Panc1 (cell line): ENCODE measurements at regions not wholly inside any gene's neighbourhood (a gene's known extent, or its start where the extent isn't known, plus 50 kb on each side); places are given as distances from the start of the nearest gene placed in this dataset.

ENCODE experiments used
- CTCF ChIP-seq: fragments of 450-650 bp; IDR thresholded peaks from 2 replicates; pipeline ENCODE4 v1.5.1; 2017; ENCODE audit warnings: mild to moderate bottlenecking
- POLR2AphosphoS5 ChIP-seq: IDR thresholded peaks from 2 replicates; pipeline ENCODE4 v1.6.1; 2012; ENCODE audit warnings: mild to moderate bottlenecking, low read depth, low read length, moderate library complexity
- REST ChIP-seq, 2 experiments: IDR thresholded peaks; 2 replicates each; pipeline ENCODE4 v1.6.1; 2011 to 2012; ENCODE audit warnings: low read depth in 2 of 2, control low read depth in 1 of 2, low read length in 1 of 2, mild to moderate bottlenecking in 1 of 2, moderate library complexity in 1 of 2; ENCODE audit not compliant: insufficient read depth in 1 of 2
- SIN3A ChIP-seq: IDR thresholded peaks from 2 replicates; pipeline ENCODE4 v1.6.1; 2012; ENCODE audit warnings: low read depth, mild to moderate bottlenecking, low read length, moderate library complexity, borderline replicate concordance; ENCODE audit not compliant: insufficient read depth
- TCF7L2 ChIP-seq: IDR thresholded peaks from 2 replicates; pipeline ENCODE4 v1.6.1; 2011; ENCODE audit warnings: mild to moderate bottlenecking, low read depth, low read length, inconsistent platforms

DNA sequence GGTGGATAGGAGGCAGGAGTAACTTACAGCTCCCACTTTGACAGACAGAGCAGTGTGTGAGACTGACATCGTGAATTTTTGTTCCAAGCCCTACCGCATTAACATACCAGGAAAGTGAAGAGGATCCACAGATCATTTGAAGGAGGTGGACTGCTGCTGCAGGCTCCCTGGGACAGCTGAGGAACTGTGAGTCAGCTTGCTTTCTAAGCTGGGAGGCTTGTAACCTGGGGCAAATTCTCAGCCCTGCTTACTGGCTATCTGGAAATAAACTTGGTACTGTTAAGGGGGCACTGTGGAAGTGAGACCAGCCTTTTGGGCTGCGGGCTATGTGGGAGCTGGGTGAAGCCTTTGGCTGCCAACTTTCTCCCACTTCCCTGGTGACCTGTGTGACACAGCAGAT lies 1202.5 kb downstream of the DNAJB9 start:
- TF ChIP-seq CTCF (no peak), POLR2AphosphoS5 (no peak), REST (IDR thresholded peaks at IDR 0.05; ENCODE audit: insufficient read depth in 1 of 2, low read depth in 2 of 2, low read length in 1 of 2) (no peak), TCF7L2 (no peak), SIN3A (no peak)
